ENCODE measurements at regions not wholly inside any gene's neighbourhood (a gene's known extent, or its start where the extent isn't known, plus 50 kb on each side); places are given as distances from the start of the nearest gene placed in this dataset.

GRCh38 chr2:104448661-104449440 is 405.1 kb upstream of the POU3F3 start:
- H3K36me3 Mint-ChIP-seq: no peaks in the 10 kb centered on the region
- H3K4me1 Mint-ChIP-seq: peaks cover 20% of the 10 kb centered on the region
- no peaks in the 10 kb centered on the region for H3K9me3 Mint-ChIP-seq
- H3K4me3 Mint-ChIP-seq: peak overlapping the region; percentile 60
- H3K27ac Mint-ChIP-seq: no peak overlapping the region
- no peaks in the 10 kb centered on the region for H3K27me3 Mint-ChIP-seq

- no peaks in the 10 kb centered on the region for H3K36me3 Mint-ChIP-seq
Measured at GRCh38 chr2:104452558-104452957, 401.4 kb upstream of the POU3F3 start.

GRCh38 chr2:104462731-104463130 is 391.2 kb upstream of the POU3F3 start:
- Mint-ChIP-seq H3K9me3 (no peaks in the 10 kb centered on the region), H3K27me3 (peaks cover 4% of the 10 kb centered on the region), H3K36me3 (no peaks in the 10 kb centered on the region), H3K4me1 (no peaks in the 10 kb centered on the region), H3K27ac (no peak overlapping the region), H3K4me3 (no peak overlapping the region)

More at GRCh38 chr2:104452558-104452957, 401.4 kb upstream of the POU3F3 start:
- no peak overlapping the region for H3K27ac Mint-ChIP-seq
- H3K27me3 Mint-ChIP-seq: no peaks in the 10 kb centered on the region
- peaks cover 16% of the 10 kb centered on the region for H3K4me1 Mint-ChIP-seq
- no peaks in the 10 kb centered on the region for H3K9me3 Mint-ChIP-seq
- no peak overlapping the region for H3K4me3 Mint-ChIP-seq

DNA sequence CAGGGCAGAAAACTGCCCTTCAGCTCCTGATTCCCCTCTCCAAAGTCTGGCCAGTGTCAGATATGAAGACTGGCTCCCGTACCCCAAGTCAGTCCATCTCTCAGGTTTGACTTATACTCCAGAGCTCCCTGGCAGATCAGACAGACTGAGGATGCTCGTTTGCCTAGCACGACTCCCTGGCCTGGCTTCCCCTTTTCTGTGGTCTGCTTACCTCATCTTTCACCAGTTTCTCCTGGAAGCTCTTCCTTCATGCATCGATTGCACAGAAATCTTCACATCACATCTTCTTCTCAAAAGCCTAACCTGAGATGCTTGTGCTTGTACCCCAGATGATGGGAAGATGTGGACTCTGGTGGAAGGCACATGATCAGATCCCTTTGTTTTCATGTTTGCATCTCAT is 387.9 kb upstream of the POU3F3 start:
- Mint-ChIP-seq H3K9me3 (no peaks in the 10 kb centered on the region), H3K4me3 (no peak overlapping the region), H3K27ac (no peak overlapping the region), H3K27me3 (peaks cover 5% of the 10 kb centered on the region), H3K36me3 (no peaks in the 10 kb centered on the region), H3K4me1 (no peaks in the 10 kb centered on the region)

DNA sequence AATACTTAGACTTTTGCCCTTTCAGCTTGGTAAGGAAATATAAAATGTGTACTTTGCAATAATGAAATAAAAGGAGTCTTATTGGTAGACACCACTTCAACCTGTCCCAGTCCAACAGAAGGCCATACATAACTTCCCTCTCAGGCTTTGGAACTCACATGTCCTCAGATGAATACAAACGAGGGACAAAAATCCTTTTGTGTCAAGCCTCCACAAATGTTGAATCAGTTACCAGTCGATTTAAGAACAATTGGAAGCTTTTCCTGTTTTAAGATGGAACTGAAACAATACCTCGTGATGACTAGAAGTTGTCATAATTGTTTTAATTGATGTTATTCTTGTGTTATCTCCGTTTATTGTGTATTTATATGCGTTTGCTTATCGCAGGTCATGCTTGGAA is 385.1 kb upstream of the POU3F3 start:
- Mint-ChIP-seq H3K27me3 (peaks cover 5% of the 10 kb centered on the region), H3K4me1 (no peaks in the 10 kb centered on the region), H3K9me3 (no peaks in the 10 kb centered on the region), H3K27ac (no peak overlapping the region), H3K36me3 (no peaks in the 10 kb centered on the region), H3K4me3 (no peak overlapping the region)

- Mint-ChIP-seq H3K27me3 (peaks cover 7% of the 10 kb centered on the region), H3K27ac (no peak overlapping the region), H3K4me1 (no peaks in the 10 kb centered on the region), H3K4me3 (no peak overlapping the region), H3K36me3 (no peaks in the 10 kb centered on the region), H3K9me3 (no peaks in the 10 kb centered on the region)
Measured at GRCh38 chr2:104472076-104472475, 381.8 kb upstream of the POU3F3 start.

DNA sequence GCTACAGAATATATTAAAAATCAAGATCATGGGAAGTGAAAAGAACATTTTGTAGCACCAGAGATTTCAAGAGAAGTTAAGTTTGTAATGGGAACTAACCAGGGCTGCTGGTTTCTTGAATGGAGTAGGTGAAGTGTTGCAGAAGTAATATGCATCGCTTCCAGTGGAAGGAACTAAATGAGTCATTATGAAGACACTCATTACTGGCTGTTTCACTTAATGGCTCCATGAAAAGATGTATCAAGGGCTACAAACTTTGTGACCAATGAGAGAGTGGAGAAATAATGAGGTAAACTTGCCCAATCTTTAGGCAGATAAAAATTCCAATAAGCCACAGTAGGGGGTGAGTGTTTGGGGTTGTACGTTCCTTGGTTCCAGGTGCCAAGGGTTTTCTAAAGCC is 380.4 kb upstream of the POU3F3 start:
- no peak overlapping the region for H3K4me3 Mint-ChIP-seq
- H3K9me3 Mint-ChIP-seq: no peaks in the 10 kb centered on the region
- no peak overlapping the region for H3K27ac Mint-ChIP-seq
- H3K36me3 Mint-ChIP-seq: no peaks in the 10 kb centered on the region
- peaks cover 5% of the 10 kb centered on the region for H3K27me3 Mint-ChIP-seq
- no peaks in the 10 kb centered on the region for H3K4me1 Mint-ChIP-seq

GRCh38 chr2:104474716-104475115 is 379.2 kb upstream of the POU3F3 start:
- Mint-ChIP-seq H3K4me3 (no peak overlapping the region), H3K27me3 (peaks cover 5% of the 10 kb centered on the region), H3K9me3 (no peaks in the 10 kb centered on the region), H3K36me3 (no peaks in the 10 kb centered on the region), H3K4me1 (no peaks in the 10 kb centered on the region), H3K27ac (no peak overlapping the region)

- no peaks in the 10 kb centered on the region for H3K4me1 Mint-ChIP-seq
- no peak overlapping the region for H3K4me3 Mint-ChIP-seq
- H3K27me3 Mint-ChIP-seq: peaks cover 5% of the 10 kb centered on the region
Measured at GRCh38 chr2:104476075-104476474, 377.8 kb upstream of the POU3F3 start.

DNA sequence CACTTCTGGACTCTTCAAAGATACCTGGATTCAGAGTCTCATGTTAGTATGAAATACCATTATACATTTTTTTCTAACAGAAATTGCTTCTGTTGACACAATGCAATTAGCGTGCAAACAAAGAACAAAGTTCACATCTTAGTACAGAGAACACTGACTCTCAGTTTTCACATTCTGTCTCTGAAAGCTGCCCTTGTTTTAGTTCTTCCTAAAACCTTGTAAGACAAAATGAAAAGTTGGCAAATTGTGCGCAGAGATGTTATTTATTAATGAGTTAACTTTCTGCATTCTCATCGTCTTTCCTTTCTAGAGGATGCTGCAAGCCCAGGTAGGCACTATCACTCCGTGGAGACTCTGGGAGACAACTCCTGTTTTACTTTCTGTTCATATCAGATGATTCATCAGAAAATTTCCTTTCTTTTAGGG is 377.3 kb upstream of the POU3F3 start:
- H3K9me3 Mint-ChIP-seq: no peaks in the 10 kb centered on the region
- H3K27ac Mint-ChIP-seq: no peak overlapping the region
- peaks cover 5% of the 10 kb centered on the region for H3K27me3 Mint-ChIP-seq
- no peaks in the 10 kb centered on the region for H3K4me1 Mint-ChIP-seq
- H3K4me3 Mint-ChIP-seq: no peak overlapping the region
- H3K36me3 Mint-ChIP-seq: no peaks in the 10 kb centered on the region

More at GRCh38 chr2:104476075-104476474, 377.8 kb upstream of the POU3F3 start:
- Mint-ChIP-seq H3K9me3 (no peaks in the 10 kb centered on the region), H3K27ac (no peak overlapping the region), H3K36me3 (no peaks in the 10 kb centered on the region)

- no peaks in the 10 kb centered on the region for H3K36me3 Mint-ChIP-seq
- H3K4me1 Mint-ChIP-seq: no peaks in the 10 kb centered on the region
- peaks cover 6% of the 10 kb centered on the region for H3K27me3 Mint-ChIP-seq
Measured at GRCh38 chr2:104481341-104481740, 372.6 kb upstream of the POU3F3 start.

DNA sequence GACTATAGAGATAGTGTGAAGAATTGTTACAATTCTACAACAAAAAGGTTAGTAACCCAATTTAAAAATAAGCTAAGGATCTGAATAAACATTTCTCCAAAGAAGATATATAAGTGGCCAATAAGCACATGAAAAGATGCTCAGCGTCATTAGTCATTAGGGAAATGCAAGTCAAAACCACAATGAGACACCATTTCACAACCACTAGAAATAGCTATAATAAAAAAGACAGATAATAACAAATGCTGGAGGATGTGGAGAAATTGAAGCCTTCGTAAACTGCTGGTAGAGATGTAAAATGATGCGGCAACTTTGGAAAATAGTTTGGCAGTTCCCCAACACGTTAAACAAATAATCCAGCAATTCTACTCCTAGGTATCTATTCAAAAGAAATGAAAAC is 366.5 kb upstream of the POU3F3 start:
- H3K27ac Mint-ChIP-seq: no peak overlapping the region
- no peaks in the 10 kb centered on the region for H3K36me3 Mint-ChIP-seq
- H3K4me1 Mint-ChIP-seq: no peaks in the 10 kb centered on the region
- no peaks in the 10 kb centered on the region for H3K9me3 Mint-ChIP-seq
- no peak overlapping the region for H3K4me3 Mint-ChIP-seq
- peaks cover 5% of the 10 kb centered on the region for H3K27me3 Mint-ChIP-seq

More at GRCh38 chr2:104481341-104481740, 372.6 kb upstream of the POU3F3 start:
- Mint-ChIP-seq H3K27ac (no peak overlapping the region), H3K4me3 (no peak overlapping the region), H3K9me3 (no peaks in the 10 kb centered on the region)

- no peaks in the 10 kb centered on the region for H3K36me3 Mint-ChIP-seq
- no peak overlapping the region for H3K27ac Mint-ChIP-seq
- H3K27me3 Mint-ChIP-seq: peaks cover 7% of the 10 kb centered on the region
- H3K9me3 Mint-ChIP-seq: no peaks in the 10 kb centered on the region
- H3K4me3 Mint-ChIP-seq: no peak overlapping the region
- H3K4me1 Mint-ChIP-seq: no peaks in the 10 kb centered on the region
Measured at GRCh38 chr2:104493698-104494097, 360.2 kb upstream of the POU3F3 start.

DNA sequence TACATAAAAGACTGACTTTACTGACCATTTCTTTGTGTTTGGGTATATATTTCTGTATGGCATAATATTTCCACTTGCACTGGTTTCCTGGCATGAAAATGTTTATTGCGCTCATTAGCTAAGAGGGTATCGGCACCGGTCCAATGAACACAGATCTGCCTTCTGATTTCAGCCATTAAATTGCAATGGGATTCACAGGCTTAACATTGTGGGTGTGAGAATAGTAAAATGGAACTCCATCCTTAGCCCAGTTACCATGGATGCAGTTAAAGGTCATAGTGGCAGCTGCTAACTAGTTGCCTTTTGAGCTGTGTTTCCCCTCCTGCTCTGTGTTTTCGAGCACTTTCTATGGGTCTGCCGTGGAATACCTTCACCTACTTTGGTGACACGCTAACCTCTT is 352.6 kb upstream of the POU3F3 start:
- H3K27me3 Mint-ChIP-seq: peaks cover 4% of the 10 kb centered on the region
- H3K36me3 Mint-ChIP-seq: no peaks in the 10 kb centered on the region
- no peaks in the 10 kb centered on the region for H3K9me3 Mint-ChIP-seq
- no peak overlapping the region for H3K4me3 Mint-ChIP-seq
- H3K27ac Mint-ChIP-seq: no peak overlapping the region
- no peaks in the 10 kb centered on the region for H3K4me1 Mint-ChIP-seq

DNA sequence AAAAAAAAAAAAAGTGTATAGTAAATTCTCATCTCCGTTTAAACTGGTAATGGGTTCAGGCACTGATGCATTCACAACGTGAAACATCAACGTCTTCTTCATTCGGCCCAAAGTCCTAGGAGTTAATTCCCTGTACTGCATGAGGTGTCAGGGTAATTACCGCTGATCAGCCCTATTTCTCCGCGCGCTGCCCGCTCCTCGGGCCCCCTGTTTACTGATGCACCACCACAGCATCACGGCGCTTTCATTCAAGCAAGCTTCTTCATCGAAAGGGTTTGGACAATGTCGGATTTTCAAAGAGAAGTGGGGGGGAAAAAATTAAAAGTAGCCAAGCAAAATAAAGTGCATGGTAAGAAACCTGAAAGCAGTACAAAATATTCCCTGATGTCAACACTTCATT is 352.0 kb upstream of the POU3F3 start:
- H3K27me3 Mint-ChIP-seq: peaks cover 4% of the 10 kb centered on the region
- no peaks in the 10 kb centered on the region for H3K36me3 Mint-ChIP-seq
- H3K9me3 Mint-ChIP-seq: no peaks in the 10 kb centered on the region
- H3K4me3 Mint-ChIP-seq: no peak overlapping the region
- H3K4me1 Mint-ChIP-seq: no peaks in the 10 kb centered on the region
- H3K27ac Mint-ChIP-seq: no peak overlapping the region

DNA sequence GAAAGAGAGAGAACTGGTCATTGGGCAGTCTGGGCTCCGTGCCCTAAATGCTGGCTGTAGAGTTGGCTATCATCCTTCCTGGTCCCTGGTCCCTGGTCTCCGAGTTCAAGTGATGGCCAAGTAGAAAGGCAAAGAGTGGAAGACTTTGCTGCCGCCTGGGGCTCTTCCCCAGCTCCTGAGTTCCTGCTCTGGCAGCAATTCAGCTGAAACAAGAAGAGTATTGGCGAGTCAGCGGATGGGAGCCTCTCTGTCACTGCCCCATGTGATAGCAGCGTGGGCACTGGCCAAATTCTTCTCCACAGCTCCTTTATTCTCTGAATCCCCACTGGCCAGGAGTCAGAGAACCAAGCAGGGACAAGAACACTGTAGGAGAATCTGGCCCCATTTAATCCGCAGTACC is 351.0 kb upstream of the POU3F3 start:
- Mint-ChIP-seq H3K4me3 (no peak overlapping the region), H3K36me3 (no peaks in the 10 kb centered on the region), H3K9me3 (no peaks in the 10 kb centered on the region), H3K27ac (no peak overlapping the region), H3K4me1 (no peaks in the 10 kb centered on the region), H3K27me3 (peaks cover 4% of the 10 kb centered on the region)

All from activated naive CD4-positive, alpha-beta T cell treated with anti-CD3 and anti-CD28 coated beads, Interleukin-2, amount 50 U/mL, for 24 hours (primary cell).